ENCODE measurements at regions not wholly inside any gene's neighbourhood (a gene's known extent, or its start where the extent isn't known, plus 50 kb on each side); places are given as distances from the start of the nearest gene placed in this dataset.
"Not testable (repeated sequence)": the region's sequence is repeated elsewhere in the genome, so short reads cannot be mapped to it uniquely, and the experiment has no call there.

- DNase-seq, result peak in 1 of 56 donors; percentile 3
Measured at GRCh38 chr4:79178760-79179159, 147.1 kb downstream of the NAA11 start.

GRCh38 chr4:79177388-79177787 is 148.5 kb downstream of the NAA11 start:
- no peak for DNase-seq

- no peak for DNase-seq
Measured at GRCh38 chr4:79176351-79176750, 149.5 kb downstream of the NAA11 start.

GRCh38 chr4:79175716-79176115 is 150.1 kb downstream of the NAA11 start:
- no peak for DNase-seq

DNA sequence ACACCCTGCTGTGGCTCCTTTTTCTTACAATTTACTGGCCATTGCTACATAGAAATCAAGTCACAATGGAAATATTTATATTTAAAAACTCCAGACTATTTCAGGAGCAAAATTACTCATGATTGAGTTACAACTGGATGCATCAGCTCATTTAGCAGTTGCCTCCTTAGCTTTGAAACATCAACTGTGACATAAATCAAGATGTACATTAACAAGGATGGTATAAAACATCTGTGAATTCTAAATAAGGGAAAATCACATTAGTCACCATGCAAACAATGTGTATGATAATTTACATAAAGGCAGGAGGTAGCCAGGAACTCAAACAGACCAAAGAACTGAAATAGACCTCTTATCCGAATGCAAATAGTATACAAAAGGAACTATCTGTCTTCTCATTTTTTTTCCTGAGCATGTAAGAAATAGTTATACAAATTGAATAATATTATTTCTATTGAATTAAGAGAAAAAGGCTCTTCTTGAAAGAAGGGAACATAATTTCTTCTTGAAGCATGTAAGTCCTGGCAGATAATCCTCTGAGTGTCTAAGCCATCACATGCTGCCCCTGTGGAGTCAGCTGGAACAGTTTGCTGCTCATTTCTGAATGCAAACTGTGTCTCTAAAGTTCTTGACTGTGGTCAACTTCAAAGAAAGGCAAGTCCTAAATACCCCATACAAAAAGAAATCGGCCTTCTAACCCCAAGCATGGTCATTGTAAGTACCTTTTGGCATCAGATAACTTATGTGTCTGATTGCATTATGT is 151.2 kb downstream of the NAA11 start:
- no peak for DNase-seq

- DNase-seq, result no peak
Measured at GRCh38 chr4:79173186-79173585, 152.7 kb downstream of the NAA11 start.

GRCh38 chr4:79170077-79170476 is 155.8 kb downstream of the NAA11 start:
- DNase-seq, result no peak

DNA sequence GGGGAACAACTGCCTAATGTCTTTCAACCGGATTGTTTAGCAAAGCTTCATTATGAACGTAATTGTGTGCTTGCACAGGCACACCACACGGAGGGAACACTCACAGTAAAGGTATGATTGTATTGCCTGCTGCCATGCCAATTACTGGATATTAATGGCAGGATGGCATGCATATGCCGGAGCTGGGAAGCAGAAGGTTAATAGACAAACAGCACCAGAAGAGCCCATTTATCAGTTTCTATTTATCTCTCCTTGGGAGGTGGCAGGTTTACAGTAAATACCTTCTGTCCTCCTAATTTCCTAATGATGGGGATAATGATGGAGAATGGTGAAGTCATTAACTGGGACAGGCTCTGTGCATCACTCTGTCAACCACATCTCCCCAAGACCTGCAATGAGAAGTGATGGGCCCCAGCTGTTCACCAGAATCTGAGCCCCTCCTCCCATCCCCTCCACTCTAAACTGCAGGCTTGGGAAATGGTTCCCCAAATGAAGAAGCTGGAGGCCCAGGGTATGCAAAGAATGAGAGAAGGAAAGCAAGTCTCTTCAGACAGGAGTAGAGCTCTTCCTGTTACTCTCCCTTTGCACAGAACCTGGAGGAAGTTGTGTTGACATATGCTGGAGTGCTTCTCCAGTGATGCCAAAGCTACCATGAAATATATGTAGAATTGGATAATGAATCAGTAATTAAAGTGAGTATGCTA is 160.8 kb downstream of the NAA11 start:
- DNase-seq, result no peak

DNA sequence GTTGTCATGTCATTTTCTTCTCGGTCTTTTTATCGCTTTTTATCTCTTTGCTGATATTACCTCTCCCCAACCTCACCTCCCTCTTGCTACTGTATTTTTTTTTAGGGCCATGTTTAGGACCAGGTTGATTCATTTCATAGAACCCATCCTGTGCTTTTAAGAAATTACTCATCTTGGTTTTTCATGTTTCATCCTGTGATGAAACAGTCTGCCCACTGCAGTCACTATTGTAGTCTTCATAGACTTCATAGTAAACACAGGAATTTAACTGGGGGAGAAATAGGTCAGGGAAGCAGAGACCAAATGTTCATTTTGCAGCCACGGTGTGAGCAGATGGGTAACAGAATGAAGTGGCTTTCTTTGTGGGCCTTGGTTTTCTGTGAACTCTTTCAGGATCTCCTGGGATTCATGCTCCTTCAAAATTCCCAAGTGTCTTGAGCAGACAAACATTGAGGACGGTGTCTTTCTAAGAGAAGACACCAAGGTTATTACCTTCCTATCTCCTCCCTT is 161.8 kb downstream of the NAA11 start:
- DNase-seq, result no peak

DNA sequence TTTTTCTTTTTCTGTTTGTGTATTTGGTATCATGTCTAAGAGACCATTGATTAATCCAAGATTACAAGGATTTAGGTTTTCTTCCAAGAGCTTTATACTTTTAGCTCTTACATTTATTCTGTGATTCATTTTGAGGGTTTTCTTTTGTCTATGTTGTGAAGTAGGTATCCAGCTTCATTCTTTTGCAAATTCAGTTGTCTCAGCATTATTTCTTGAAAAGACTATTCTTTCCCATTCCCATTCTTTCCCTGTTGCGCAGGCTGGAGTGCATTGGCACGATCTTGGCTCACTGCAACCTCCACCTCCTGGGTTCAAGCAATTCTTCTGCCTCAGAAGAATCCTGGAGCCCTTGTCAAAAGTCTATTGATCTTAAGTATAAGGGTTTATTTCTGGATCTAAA is 164.9 kb downstream of the NAA11 start:
- DNase-seq, result no peak

- DNase-seq, result not testable (repeated sequence)
Measured at GRCh38 chr4:79158705-79159104, 167.2 kb downstream of the NAA11 start.

GRCh38 chr4:79155336-79155735 is 170.5 kb downstream of the NAA11 start:
- no peak for DNase-seq

GRCh38 chr4:79150820-79151416 is 174.9 kb downstream of the NAA11 start:
- DNase-seq, result no peak

GRCh38 chr4:79148369-79148768 is 177.5 kb downstream of the NAA11 start:
- no peak for DNase-seq

DNA sequence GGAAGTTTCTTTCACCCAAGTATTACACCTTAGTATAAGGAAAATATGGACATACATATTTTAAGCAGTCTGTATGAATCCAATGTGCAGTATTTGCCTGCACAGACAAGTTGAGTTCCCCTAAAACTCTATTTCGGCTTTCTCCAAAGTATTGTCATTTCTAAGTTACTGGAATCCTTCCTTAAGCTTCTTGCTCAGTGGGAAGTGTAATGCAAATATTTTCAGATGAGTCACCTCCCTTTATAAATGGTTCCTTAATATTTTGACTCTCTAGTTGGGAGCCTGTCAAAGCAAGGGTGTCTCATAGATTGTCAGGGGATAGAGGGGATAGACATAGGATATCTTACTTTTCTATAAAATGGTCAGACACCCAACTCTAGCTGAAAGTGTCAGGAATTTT is 178.6 kb downstream of the NAA11 start:
- no peak for DNase-seq

DNA sequence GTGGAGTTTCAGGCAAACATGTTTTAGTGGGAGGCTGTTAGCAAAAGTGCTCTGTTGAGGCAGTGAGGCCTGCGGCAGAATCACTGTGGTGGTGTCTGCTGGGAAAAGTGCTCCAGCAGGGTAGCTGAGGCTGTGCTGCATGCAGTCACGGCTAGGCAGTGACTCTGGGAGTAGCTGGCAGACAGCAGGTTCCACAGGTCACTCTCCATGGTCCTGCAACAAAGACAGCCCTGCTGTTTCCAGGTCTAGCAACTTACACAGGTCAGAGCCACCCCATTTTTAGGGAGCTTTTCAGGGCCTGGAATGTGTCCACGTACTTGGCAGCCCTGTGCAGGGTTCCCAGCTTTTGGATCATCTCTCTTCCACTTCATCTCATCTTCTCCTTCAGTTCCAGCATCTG is 184.3 kb downstream of the NAA11 start:
- no peak for DNase-seq

DNA sequence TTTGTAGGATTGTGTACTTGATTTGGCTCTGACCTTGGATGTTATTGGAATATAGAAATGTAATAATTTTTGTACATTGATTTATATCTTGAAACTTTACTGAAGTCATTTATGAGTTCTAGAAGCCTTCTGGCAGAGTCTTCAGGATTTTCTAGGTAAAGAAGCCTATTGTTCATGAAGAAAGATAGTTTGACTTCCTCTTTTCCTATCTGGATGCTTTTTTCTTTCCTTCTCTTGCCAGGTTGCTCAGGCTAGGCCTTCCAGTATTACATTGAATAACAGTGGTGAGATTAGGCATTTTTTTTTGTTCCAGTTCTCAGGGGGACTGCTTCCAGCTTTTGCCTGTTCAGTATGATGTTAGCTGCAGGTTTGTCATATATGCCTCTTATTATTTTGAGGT is 191.1 kb downstream of the NAA11 start:
- DNase-seq, result no peak

- no peak for DNase-seq
Measured at GRCh38 chr4:79132826-79133225, 193.0 kb downstream of the NAA11 start.

DNA sequence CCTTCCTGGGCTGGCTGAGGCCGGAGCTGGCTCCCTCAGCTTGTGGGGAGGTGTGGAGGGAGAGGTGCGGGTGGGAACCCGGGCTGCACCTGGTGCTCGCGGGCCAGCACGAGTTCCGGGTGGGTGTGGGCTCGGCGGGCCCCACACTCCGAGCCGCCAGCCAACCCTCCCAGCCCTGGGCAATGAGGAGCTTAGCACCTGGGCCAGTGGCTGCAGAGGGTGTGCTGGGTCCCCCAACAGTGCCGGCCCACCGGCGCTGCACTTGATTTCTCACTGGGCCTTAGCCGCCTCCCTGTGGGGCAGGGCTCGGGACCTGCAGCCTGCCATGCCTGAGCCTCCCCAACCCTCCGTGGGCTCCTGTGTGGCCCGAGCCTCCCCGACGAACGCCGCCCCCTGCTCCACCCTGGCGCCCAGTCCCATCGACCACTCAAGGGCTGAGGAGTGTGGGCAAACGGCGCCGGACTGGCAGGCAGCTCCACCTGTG is 182.7 kb upstream of the PAQR3 start:
- DNase-seq, result no peak

DNA sequence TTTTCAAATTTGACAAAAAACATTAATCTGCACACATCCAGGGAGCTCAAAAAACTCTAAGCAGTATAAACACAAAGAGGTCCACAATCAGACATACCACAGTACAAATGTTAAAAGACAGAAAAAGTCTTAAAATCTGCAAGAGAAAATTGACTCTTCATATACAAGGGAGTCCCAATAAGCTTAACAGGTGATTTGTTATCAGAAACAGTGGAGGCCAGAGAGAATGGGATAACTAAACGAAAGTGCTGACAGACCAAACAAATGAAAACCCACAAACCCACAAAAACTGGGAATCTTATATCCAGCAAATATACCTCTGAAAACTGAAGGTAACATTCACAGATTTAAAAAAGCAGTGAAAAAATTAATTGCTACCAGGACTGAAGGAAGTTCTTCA is 182.0 kb upstream of the PAQR3 start:
- no peak for DNase-seq

DNA sequence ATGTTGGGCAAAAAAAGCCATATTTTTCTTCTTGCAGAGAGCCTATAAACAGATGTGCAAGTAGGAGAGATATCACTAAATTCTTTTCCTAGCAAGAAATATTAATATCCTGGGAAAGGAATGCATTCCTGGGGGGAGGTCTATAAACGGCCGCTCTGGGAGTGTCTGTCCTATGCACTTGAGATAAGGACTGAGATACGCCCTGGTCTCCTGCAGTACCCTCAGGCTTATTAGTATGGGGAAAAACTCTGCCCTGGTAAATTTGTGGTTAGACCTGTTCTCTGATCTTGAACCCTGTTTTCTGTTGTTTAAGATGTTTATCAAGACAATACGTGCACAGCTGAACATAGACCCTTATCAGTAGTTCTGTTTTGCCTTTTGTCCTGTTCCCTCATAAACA is 177.8 kb upstream of the PAQR3 start:
- not testable (repeated sequence) for DNase-seq

GRCh38 chr4:79107014-79107413 is 167.8 kb upstream of the PAQR3 start:
- no peak for DNase-seq

All from nucleus accumbens (tissue), 56 donors.